ENCODE measurements at regions not wholly inside any gene's neighbourhood (a gene's known extent, or its start where the extent isn't known, plus 50 kb on each side); places are given as distances from the start of the nearest gene placed in this dataset.

- ATAC-seq (no peak), DNase-seq (no peak)
- no peaks in the 10 kb centered on the region for H3K4me1 ChIP-seq
- H3K36me3 ChIP-seq: no peaks in the 10 kb centered on the region
- peaks cover 0 to 5% of the 10 kb centered on the region in 2 donors for H3K27me3 ChIP-seq
- no peak overlapping the region for H3K27ac ChIP-seq
- intact Hi-C loops (cut with DNase I): no loop called here
- no peak overlapping the region for H3K4me3 ChIP-seq
- no peak for TF ChIP-seq CTCF (IDR thresholded peaks at IDR 0.05)
- peaks cover 0 to 6% of the 10 kb centered on the region in 2 donors for H3K9me3 ChIP-seq
Observed at GRCh38 chr20:48352042-48352441, 475.8 kb downstream of the PREX1 start.

- ATAC-seq: no peak
- Histone ChIP-seq H3K36me3 (no peaks in the 10 kb centered on the region), H3K27ac (no peak overlapping the region), H3K4me3 (no peak overlapping the region), H3K27me3 (peaks cover 0 to 5% of the 10 kb centered on the region in 2 donors), H3K4me1 (no peaks in the 10 kb centered on the region), H3K9me3 (peaks cover 0 to 6% of the 10 kb centered on the region in 2 donors)
- no peak for DNase-seq
- intact Hi-C loops (cut with DNase I): no loop called here
- TF ChIP-seq CTCF (IDR thresholded peaks at IDR 0.05): no peak
Observed at GRCh38 chr20:48350313-48350988, 477.3 kb downstream of the PREX1 start.

GRCh38 chr20:48349656-48350055 lies 478.1 kb downstream of the PREX1 start:
- DNase-seq (no peak), ATAC-seq (no peak)
- Histone ChIP-seq H3K27ac (no peak overlapping the region), H3K27me3 (peaks cover 0 to 5% of the 10 kb centered on the region in 2 donors), H3K36me3 (no peaks in the 10 kb centered on the region), H3K4me1 (no peaks in the 10 kb centered on the region), H3K4me3 (no peak overlapping the region), H3K9me3 (peaks cover 0 to 6% of the 10 kb centered on the region in 2 donors)
- no peak for TF ChIP-seq CTCF (IDR thresholded peaks at IDR 0.05)
- intact Hi-C loops (cut with DNase I): no loop called here

- H3K27me3 ChIP-seq: peaks cover 0 to 9% of the 10 kb centered on the region in 2 donors
- no peak for ATAC-seq
- no peak overlapping the region for H3K4me3 ChIP-seq
- no peak for TF ChIP-seq CTCF (IDR thresholded peaks at IDR 0.05)
- H3K9me3 ChIP-seq: no peaks in the 10 kb centered on the region
- no peak overlapping the region for H3K27ac ChIP-seq
- no peaks in the 10 kb centered on the region for H3K4me1 ChIP-seq
- no peaks in the 10 kb centered on the region for H3K36me3 ChIP-seq
- intact Hi-C loops (cut with DNase I): no loop called here
- no peak for DNase-seq
Observed at GRCh38 chr20:48348022-48348421, 479.8 kb downstream of the PREX1 start.

GRCh38 chr20:48342822-48343513 lies 484.8 kb downstream of the PREX1 start:
- Histone ChIP-seq H3K36me3 (no peaks in the 10 kb centered on the region), H3K9me3 (no peaks in the 10 kb centered on the region), H3K27ac (no peak overlapping the region), H3K27me3 (peaks cover 0 to 26% of the 10 kb centered on the region in 2 donors), H3K4me3 (no peak overlapping the region), H3K4me1 (no peaks in the 10 kb centered on the region)
- ATAC-seq (no peak), DNase-seq (no peak)
- no peak for TF ChIP-seq CTCF (IDR thresholded peaks at IDR 0.05)
- intact Hi-C loops (cut with DNase I): no loop called here
